ENCODE measurements at regions not wholly inside any gene's neighbourhood (a gene's known extent, or its start where the extent isn't known, plus 50 kb on each side); places are given as distances from the start of the nearest gene placed in this dataset.

GRCh38 chr1:38265293-38266196 is 219.0 kb upstream of the POU3F1 start:
- POLR2A ChIA-PET: no interaction called here
- H3K27me3 Mint-ChIP-seq (ENCODE audit: low read depth): peaks cover 12% of the 10 kb centered on the region
- ATAC-seq (no peak), DNase-seq (no peak)
- no peaks in the 10 kb centered on the region for H3K36me3 Mint-ChIP-seq (ENCODE audit: low read depth)
- CTCF ChIA-PET: no interaction called here
- no peak overlapping the region for H3K4me3 Mint-ChIP-seq
- H3K4me1 Mint-ChIP-seq (ENCODE audit: low read depth): no peaks in the 10 kb centered on the region
- no peaks in the 10 kb centered on the region for H3K9me3 Mint-ChIP-seq (ENCODE audit: insufficient read depth)
- no peak overlapping the region for H3K27ac Mint-ChIP-seq

DNA sequence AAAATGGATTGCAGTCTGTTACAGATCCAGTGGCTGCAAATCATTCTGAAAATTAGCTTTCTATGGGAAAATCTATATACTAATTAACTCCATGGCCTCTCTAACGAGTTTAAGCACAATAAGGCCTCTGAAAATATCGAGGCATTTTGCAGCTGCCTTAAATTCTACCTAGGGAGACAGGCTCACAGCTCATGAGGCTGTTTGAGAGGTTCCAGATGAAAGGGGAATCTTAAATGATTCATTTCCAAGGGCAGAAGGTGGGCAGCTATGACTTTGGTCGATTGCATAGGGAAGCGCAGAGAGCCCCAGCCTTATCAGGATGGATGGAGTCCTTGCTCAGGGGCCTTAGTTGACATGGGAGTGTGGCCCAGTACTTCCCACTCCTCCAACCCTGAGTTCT is 216.8 kb upstream of the POU3F1 start:
- Mint-ChIP-seq H3K27ac (no peak overlapping the region), H3K4me1 (ENCODE audit: low read depth) (no peaks in the 10 kb centered on the region), H3K9me3 (ENCODE audit: insufficient read depth) (no peaks in the 10 kb centered on the region), H3K4me3 (no peak overlapping the region), H3K36me3 (ENCODE audit: low read depth) (no peaks in the 10 kb centered on the region), H3K27me3 (ENCODE audit: low read depth) (peaks cover 8% of the 10 kb centered on the region)
- DNase-seq: no peak
- CTCF ChIA-PET: no interaction called here
- ATAC-seq: no peak
- POLR2A ChIA-PET: no interaction called here

DNA sequence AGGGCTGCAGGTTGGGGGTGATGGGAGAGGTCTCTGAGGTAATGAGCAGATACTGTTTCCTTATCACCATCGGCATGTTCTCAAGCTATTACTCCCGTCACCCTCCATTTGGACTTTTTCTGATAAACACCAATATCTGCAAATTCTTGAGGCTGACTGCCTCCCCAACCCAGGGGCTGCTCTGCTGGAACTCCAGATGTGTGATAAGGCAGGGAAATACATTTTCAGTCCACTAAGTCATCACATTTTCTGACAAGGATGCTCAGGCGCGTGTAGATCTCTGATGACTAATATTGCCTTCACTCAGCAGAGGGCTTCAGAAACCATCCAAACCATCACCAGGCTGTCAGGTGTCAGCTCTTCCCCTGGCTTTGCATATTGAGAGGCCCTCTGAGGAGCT is 215.0 kb upstream of the POU3F1 start:
- ATAC-seq: no peak
- Mint-ChIP-seq H3K9me3 (ENCODE audit: insufficient read depth) (no peaks in the 10 kb centered on the region), H3K27me3 (ENCODE audit: low read depth) (peaks cover 6% of the 10 kb centered on the region), H3K4me1 (ENCODE audit: low read depth) (no peaks in the 10 kb centered on the region), H3K27ac (no peak overlapping the region), H3K36me3 (ENCODE audit: low read depth) (no peaks in the 10 kb centered on the region), H3K4me3 (no peak overlapping the region)
- CTCF ChIA-PET: no interaction called here
- POLR2A ChIA-PET: no interaction called here
- DNase-seq: no peak

- no peak for DNase-seq
- peaks cover 5% of the 10 kb centered on the region for H3K4me1 Mint-ChIP-seq (ENCODE audit: low read depth)
- ATAC-seq: no peak
- peaks cover 11% of the 10 kb centered on the region for H3K27me3 Mint-ChIP-seq (ENCODE audit: low read depth)
- no peak overlapping the region for H3K4me3 Mint-ChIP-seq
- no peaks in the 10 kb centered on the region for H3K9me3 Mint-ChIP-seq (ENCODE audit: insufficient read depth)
- H3K36me3 Mint-ChIP-seq (ENCODE audit: low read depth): no peaks in the 10 kb centered on the region
- no peak overlapping the region for H3K27ac Mint-ChIP-seq
- POLR2A ChIA-PET: no interaction called here
- CTCF ChIA-PET: no interaction called here
Observed at GRCh38 chr1:38258085-38258627, 211.6 kb upstream of the POU3F1 start.

DNA sequence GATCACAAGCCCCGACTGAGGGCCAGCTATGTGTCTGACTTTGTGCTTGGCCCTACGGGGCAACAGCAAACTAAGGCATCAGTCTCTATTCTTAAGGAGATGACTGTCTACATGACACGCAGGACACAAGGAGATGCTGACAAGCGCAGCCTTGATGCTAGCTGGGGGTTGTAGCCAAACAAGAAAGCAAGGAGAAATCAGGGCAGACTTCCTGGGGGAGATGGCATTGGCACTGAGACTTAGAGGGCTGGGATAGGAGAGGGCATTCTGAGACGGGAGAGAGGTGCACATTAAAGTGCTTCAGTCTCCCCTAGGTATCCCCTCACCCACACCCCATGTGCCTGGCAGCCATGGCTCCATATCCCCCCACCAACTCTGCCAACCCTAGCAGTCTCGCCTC is 210.8 kb upstream of the POU3F1 start:
- Mint-ChIP-seq H3K9me3 (ENCODE audit: insufficient read depth) (no peaks in the 10 kb centered on the region), H3K27me3 (ENCODE audit: low read depth) (peaks cover 11% of the 10 kb centered on the region), H3K36me3 (ENCODE audit: low read depth) (no peaks in the 10 kb centered on the region), H3K4me1 (ENCODE audit: low read depth) (peaks cover 5% of the 10 kb centered on the region), H3K27ac (no peak overlapping the region), H3K4me3 (no peak overlapping the region)
- DNase-seq: no peak
- CTCF ChIA-PET: no interaction called here
- POLR2A ChIA-PET: no interaction called here
- no peak for ATAC-seq

DNA sequence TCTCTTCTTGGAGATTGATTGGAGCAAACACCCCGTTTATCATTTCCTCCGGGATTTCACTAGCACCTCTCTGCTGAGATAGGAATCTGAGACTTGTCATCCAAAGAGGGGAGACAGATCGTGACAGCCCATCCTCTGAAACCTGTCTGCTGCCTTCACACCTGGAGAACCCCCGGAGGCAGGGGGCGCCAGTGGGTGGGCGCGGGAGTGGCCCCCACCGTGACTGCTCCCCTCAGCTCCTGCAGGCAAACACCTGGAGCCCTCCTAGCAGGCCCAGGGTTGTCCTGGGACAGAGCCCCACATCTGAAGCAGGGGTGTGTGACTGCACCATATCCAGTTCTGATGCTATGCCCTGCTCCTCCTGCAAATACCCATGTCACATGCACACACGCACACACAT is 209.5 kb upstream of the POU3F1 start:
- ChIA-PET POLR2A (no interaction called here), CTCF (interaction anchor here (1.1 kb wide), 1 partner anchor 330 kb away, joined by 3 read pairs; no protein-coding TSS in a partner anchor)

DNA sequence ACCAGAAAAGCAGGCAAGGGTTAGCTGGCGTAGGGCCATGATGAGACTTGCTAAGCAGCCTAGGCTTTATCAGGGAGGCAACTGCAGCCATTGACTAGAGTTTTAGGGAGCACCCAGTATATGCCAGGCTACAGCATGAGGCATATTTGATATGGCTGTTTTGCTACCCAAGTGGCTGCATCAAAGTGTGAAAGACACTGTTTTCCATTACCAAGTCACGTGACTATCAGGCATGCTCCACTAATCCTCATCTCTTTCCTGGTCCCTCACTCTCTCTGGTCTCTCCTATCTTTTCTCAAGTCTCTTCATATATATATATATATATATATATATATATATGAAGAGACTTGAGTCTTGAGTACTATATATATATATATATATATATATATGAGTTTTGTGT is 206.7 kb upstream of the POU3F1 start:
- H3K27ac Mint-ChIP-seq: no peak overlapping the region
- no peak overlapping the region for H3K4me3 Mint-ChIP-seq
- H3K36me3 Mint-ChIP-seq (ENCODE audit: low read depth): no peaks in the 10 kb centered on the region
- no peaks in the 10 kb centered on the region for H3K9me3 Mint-ChIP-seq (ENCODE audit: insufficient read depth)
- ATAC-seq: no peak
- peaks cover 5% of the 10 kb centered on the region for H3K27me3 Mint-ChIP-seq (ENCODE audit: low read depth)
- H3K4me1 Mint-ChIP-seq (ENCODE audit: low read depth): peaks cover 5% of the 10 kb centered on the region
- CTCF ChIA-PET: no interaction called here
- DNase-seq: no peak
- POLR2A ChIA-PET: no interaction called here

More for the DNA sequence above, 209.5 kb upstream of the POU3F1 start:
- ATAC-seq: no peak
- no peak for DNase-seq
- no peak overlapping the region for H3K27ac Mint-ChIP-seq
- H3K4me1 Mint-ChIP-seq (ENCODE audit: low read depth): peaks cover 5% of the 10 kb centered on the region
- H3K36me3 Mint-ChIP-seq (ENCODE audit: low read depth): no peaks in the 10 kb centered on the region
- H3K4me3 Mint-ChIP-seq: no peak overlapping the region
- H3K27me3 Mint-ChIP-seq (ENCODE audit: low read depth): peaks cover 11% of the 10 kb centered on the region
- no peaks in the 10 kb centered on the region for H3K9me3 Mint-ChIP-seq (ENCODE audit: insufficient read depth)

GRCh38 chr1:38250356-38250755 is 203.8 kb upstream of the POU3F1 start:
- no peak overlapping the region for H3K4me3 Mint-ChIP-seq
- no peak overlapping the region for H3K27ac Mint-ChIP-seq
- ATAC-seq (no peak), DNase-seq (no peak)
- H3K9me3 Mint-ChIP-seq (ENCODE audit: insufficient read depth): no peaks in the 10 kb centered on the region
- H3K4me1 Mint-ChIP-seq (ENCODE audit: low read depth): peaks cover 5% of the 10 kb centered on the region
- ChIA-PET POLR2A (no interaction called here), CTCF (no interaction called here)
- no peaks in the 10 kb centered on the region for H3K36me3 Mint-ChIP-seq (ENCODE audit: low read depth)
- H3K27me3 Mint-ChIP-seq (ENCODE audit: low read depth): peaks cover 6% of the 10 kb centered on the region

- ChIA-PET CTCF (no interaction called here), POLR2A (no interaction called here)
- no peak overlapping the region for H3K27ac Mint-ChIP-seq
- peaks cover 2% of the 10 kb centered on the region for H3K4me1 Mint-ChIP-seq (ENCODE audit: low read depth)
- no peak overlapping the region for H3K4me3 Mint-ChIP-seq
- no peaks in the 10 kb centered on the region for H3K36me3 Mint-ChIP-seq (ENCODE audit: low read depth)
- H3K9me3 Mint-ChIP-seq (ENCODE audit: insufficient read depth): no peaks in the 10 kb centered on the region
- no peak for ATAC-seq
- DNase-seq: no peak
- peaks cover 5% of the 10 kb centered on the region for H3K27me3 Mint-ChIP-seq (ENCODE audit: low read depth)
Observed at GRCh38 chr1:38249001-38249400, 202.4 kb upstream of the POU3F1 start.

- no peak for ATAC-seq
- ChIA-PET POLR2A (no interaction called here), CTCF (no interaction called here)
- Mint-ChIP-seq H3K4me3 (no peak overlapping the region), H3K9me3 (ENCODE audit: insufficient read depth) (no peaks in the 10 kb centered on the region), H3K27ac (no peak overlapping the region), H3K4me1 (ENCODE audit: low read depth) (no peaks in the 10 kb centered on the region), H3K27me3 (ENCODE audit: low read depth) (peaks cover 5% of the 10 kb centered on the region), H3K36me3 (ENCODE audit: low read depth) (no peaks in the 10 kb centered on the region)
- DNase-seq: no peak
Observed at GRCh38 chr1:38246955-38247952, 200.7 kb upstream of the POU3F1 start.

DNA sequence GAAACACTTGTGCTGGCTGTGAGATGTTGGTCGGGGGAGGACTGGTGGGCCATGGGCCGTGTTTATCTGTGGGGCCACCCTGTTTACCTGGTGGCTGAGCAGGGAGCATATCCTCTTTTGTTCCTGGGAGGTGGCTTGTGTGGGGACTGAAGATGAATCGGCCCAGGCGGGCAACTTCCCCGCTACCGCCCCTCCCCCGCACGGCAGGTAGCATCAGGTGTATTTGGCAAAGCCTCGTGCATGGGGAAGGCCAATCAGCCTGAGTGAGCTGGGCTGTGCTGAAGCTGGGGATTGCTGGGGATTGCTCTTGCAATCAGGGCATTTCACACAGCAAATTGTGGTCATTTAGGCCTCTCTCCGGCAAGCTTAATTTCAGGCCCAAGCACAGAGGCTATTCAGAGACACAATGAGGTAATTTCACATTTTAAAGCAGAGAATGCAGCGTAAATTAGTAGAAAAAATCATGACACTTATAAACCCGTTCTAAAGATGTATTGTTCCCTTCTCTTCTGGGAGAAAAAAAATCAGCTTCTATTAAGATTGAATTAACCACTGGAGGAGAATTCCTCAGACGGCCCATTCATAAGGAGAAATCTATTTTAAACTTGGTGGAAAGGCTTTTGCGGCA is 197.7 kb upstream of the POU3F1 start:
- Mint-ChIP-seq H3K9me3 (ENCODE audit: insufficient read depth) (no peaks in the 10 kb centered on the region), H3K27me3 (ENCODE audit: low read depth) (peaks cover 5% of the 10 kb centered on the region), H3K36me3 (ENCODE audit: low read depth) (no peaks in the 10 kb centered on the region), H3K4me3 (no peak overlapping the region), H3K27ac (no peak overlapping the region), H3K4me1 (ENCODE audit: low read depth) (no peaks in the 10 kb centered on the region)
- POLR2A ChIA-PET: no interaction called here
- no peak for ATAC-seq
- CTCF ChIA-PET: no interaction called here
- no peak for DNase-seq

DNA sequence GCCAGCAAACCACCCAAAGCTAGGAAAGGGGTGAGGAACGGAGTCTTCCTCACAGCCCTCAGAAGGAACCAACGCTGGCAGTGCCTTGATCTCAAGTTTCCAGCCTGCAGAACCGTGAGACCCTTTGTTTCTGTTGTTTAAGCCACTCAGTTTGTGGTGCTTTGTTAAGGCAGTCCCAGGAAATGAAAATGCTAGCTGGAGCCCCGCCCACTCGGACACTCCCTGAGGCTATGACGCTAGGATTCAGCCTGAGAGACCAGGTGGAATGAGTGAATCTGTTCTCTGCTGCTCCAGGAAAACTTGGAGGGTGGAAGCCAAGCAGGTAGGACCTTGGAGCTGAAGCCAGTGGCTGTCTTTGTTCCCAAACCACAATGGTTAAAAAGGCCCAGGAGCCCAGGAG is 196.5 kb upstream of the POU3F1 start:
- Mint-ChIP-seq H3K27me3 (ENCODE audit: low read depth) (peaks cover 5% of the 10 kb centered on the region), H3K4me1 (ENCODE audit: low read depth) (no peaks in the 10 kb centered on the region), H3K4me3 (no peak overlapping the region), H3K27ac (no peak overlapping the region), H3K36me3 (ENCODE audit: low read depth) (no peaks in the 10 kb centered on the region), H3K9me3 (ENCODE audit: insufficient read depth) (no peaks in the 10 kb centered on the region)
- CTCF ChIA-PET: no interaction called here
- no peak for ATAC-seq
- no peak for DNase-seq
- POLR2A ChIA-PET: no interaction called here
